NCI-H524 (cell line): ENCODE measurements at regions not wholly inside any gene's neighbourhood (a gene's known extent, or its start where the extent isn't known, plus 50 kb on each side); places are given as distances from the start of the nearest gene placed in this dataset.

Experiments used
- DNase-seq, 2 experiments: peaks; one replicate each; lab custom pipeline; 2025; lab: John Stamatoyannopoulos, UW

DNA sequence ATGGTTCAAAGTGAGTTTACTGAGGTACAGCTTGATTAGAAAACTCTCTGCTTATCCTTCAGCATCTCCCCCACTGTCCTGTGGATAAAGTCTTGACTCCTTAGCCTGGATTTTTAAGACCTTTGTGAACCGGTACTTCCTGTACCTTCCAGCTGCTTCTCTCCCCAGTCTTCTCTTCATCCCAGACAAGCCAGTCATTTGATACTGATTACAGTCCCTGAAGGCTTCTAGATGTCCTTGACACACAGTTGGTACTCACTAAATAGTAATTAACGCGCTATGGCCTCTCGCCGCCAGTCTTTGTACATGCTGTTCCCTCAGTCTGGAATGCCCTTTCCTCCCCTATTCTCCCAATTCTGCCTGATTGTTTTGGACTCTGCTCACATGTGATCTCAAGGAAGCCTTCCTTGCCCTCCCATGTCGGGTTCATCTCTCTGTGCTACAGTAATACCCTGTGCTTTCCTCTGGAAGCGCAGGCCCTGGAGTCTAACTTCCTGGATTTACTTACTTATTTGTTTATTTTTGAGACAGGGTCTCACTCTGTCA lies 50.6 kb upstream of the PTGR2 start:
- DNase-seq = peak in 1 of 2 experiments; percentile 31

GRCh38 chr14:73797543-73798265 lies 53.9 kb upstream of the PTGR2 start:
- no peak for DNase-seq

DNA sequence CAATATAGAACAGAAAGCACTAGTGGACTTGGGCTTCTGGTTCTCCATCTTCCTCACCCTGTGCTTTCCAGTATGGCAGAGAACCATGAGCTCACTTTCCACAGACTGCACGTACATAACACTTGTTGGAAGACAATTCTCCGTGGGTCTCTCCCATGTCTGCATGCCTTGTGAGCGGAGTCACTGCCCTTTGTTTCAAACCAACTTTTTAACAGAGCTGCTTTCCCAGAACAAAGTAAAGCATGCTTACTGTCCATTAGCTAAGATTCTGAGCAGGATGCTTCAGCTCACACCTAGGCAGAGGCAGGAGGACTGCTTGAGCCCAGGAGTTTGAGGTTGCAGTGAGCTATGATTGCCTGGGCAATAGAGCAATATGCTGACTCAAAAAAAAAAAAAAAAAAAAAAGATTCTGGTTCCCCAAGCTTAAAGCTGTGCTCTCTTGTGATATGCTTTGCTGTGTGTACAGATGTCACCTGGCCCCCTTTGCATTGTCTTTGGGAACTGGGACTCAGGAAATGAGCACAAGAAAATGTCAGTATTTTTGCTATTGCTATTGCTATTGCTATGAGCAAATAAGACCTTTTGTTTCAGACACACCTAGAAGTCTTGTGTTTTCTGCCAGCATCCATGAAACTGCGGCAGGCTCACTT lies 54.6 kb upstream of the PTGR2 start:
- no peak for DNase-seq

DNA sequence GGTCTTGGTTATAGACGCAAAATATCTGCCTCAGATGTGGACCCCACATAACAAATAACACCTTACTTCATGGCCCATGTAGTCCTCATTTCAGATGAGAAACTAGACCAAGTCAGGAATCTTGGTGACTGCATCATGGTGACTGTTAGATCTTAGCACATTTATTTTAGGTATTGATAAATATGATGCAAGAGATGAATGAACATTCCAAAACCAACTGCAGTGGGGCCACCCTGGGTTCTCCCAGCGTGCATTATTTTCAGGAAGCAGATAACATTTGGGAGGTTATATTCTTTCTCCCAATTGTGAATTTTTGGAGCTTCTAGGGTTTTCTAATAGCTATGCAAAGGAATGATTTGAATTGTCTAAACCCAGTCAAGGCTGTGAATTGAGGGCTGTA lies 55.2 kb upstream of the PTGR2 start:
- no peak for DNase-seq

GRCh38 chr14:73795974-73796373 lies 55.7 kb upstream of the PTGR2 start:
- DNase-seq = no peak

- no peak for DNase-seq
These were observed 56.2 kb upstream of the PTGR2 start for GRCh38 chr14:73795466-73795865.

DNA sequence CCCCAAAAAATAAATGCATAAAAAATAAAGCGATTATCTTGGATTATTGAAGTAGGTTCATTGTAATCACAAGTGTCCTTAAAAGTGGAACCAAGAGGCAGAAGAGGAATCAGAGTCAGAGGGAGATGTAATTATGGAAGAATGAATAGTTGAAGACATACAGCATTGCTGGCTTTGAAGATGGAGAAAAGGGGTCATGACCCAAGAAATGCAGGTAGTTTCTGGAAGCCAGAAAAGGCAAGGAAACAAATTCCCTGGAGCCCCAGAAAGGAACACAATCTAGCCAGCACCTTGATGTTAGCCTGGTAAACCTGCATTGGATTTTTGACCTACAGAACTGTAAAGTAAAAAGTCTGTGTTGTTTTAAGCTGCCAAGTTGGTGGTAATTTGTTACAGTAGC lies 57.5 kb upstream of the PTGR2 start:
- no peak for DNase-seq

GRCh38 chr14:73792481-73792880 lies 59.1 kb upstream of the PTGR2 start:
- no peak for DNase-seq

DNA sequence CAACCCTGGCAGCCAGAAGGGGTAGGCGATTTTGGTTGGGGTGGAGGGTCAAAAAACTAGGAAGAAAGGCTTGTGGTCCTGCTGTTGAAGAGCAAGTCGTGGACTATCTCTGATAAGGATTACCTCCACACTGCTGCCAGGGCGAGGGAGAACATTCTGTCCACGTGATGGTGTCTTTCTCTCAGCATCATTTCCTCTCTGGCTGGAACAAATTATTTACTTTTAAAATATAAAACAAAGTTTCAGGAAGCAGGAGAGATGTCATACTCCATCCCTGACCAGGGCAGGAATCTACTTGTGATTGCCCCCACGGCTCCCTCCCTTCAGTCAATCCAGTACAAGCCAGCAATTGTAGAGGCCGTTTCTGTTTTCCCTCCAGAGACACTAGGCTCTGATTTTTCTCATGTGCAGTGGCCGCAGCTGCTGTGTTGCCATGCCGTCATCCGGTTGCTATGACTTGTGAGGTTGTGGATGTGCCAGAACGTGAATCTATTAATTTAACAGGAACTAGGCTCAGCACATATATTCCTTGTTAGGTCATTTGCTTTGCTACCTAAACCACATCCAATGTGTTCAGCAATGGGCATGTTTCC lies 61.5 kb upstream of the PTGR2 start:
- no peak for DNase-seq

GRCh38 chr14:73788701-73789551 lies 62.7 kb upstream of the PTGR2 start:
- no peak for DNase-seq

DNA sequence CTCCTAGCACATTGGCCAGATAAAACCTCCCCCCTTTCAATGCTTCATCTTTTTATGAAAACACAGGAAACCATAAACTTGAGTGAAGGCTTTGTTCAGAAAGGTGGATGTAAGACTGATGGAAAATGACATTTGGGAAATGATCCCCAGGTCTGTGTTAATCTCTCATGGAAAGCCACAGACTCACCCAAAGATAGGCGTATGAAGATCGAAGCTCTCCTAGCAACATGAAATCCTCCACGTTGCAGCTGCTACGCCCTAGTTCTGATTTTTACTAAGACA lies 63.4 kb upstream of the PTGR2 start:
- no peak for DNase-seq

DNA sequence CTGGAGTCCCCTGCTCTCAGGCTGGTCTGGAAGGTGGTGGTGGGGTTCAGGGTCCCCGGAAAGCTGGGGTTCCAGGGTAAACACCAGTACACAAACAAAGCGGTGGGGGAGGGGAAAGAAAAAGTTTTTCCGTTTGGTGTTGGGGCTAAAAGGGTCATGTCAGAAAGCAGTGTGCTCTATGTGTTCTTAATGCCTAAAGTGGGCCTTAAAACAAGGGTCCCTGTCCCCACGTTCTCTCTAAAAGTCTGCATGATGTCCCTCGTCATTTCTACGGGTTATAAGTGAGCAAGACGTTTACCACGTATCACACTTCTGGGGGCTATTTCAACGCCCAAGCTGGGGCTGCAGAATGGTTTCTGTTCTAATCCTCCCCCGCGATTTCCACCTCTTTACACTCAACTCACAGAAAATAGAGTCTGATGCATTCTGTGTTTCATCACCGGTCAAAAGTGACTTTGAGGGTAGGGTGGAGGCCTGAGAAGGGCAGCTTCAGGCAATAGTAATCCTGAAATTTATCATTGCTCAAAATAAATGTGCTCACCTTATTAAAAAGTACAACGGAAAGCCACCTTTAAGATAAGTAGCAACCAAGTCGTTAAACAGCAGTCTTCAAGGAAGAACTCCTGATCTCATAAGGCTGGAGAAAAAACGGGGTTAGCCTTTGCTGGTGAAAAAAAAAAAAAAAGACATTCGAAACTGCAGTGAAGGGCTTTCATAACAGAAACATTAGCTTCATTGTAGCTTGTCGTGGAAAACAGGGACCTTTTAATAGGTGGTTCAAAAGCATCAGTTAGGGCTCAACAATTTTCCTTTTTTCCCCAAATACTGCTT lies 63.9 kb upstream of the PTGR2 start:
- peak in 1 of 2 experiments; percentile 34 for DNase-seq

GRCh38 chr14:73786636-73787485 lies 64.8 kb upstream of the PTGR2 start:
- DNase-seq = peak; percentile 19 to 45

GRCh38 chr14:73785834-73786635 lies 65.6 kb upstream of the PTGR2 start:
- peak; percentile 36 to 46 for DNase-seq

GRCh38 chr14:73785336-73785833 lies 66.2 kb upstream of the PTGR2 start:
- DNase-seq = peak; percentile 11 to 33

GRCh38 chr14:73784988-73785313 lies 66.7 kb upstream of the PTGR2 start:
- no peak for DNase-seq

DNA sequence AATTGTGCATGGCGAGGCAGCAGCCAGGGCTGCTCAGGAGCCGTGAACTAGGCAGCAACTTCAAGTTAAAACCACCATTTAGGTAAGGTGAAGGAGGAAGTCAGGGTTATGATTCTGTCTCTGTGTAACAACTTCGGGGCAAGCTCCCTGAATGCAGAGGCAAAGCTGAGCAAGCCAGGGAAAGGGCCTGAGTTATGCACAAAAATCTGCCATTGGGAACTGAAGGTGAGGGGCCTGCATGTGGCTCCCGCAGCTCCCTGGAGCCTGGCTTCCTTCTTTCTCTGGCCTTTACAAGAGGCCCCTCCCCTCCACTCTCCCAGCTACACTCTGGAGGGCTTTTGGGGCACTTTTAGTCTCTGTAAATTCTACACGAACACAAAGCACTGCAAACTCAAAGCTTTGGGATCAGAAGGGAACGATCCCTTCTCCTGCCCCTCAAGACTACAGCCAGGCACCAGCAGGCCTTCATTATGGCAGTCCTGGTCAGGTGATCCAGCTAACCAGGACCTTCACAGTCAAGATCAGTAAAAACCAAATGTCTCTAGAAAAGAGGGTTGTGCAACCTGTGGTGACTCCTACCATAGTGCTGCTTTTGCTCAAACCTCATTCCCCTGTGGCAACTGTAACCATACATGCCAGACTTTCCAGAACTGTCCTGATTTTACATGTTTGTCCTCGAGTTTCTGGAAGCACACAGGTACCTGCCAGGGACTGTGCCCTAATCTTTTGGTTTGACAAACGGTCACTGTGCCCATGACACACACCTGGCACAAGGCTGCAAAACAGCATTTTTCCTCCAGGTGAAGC lies 67.2 kb upstream of the PTGR2 start:
- no peak for DNase-seq

DNA sequence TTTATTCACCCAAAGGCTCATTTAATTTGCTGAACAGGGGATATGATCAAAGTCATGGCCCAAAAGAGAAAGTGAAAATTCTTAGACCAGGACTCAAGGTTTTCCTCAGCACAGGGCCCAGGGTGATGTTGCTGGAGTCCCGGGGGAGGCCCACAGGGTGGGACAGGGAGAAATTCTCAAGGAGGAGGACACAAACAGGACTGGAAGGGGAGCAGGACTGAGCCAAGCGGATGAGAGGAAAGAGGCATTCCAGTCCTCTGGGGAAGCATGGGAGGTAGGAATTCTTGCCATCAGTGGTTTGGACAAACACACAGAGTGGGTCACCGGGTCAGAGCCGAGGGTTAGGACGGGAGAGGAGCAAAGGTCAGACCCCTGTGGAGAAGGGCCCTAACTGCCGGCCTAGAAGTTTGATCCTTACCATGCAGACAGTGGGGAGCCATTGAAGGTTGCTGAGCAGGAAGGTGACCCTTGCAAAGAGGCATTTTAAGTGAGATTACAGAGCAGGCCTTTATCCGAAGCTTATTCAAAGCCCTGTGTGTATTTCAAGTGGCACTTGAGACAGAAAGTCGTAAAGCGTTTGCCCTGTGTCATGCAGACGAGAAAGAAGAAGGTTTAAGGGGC lies 68.4 kb upstream of the PTGR2 start:
- DNase-seq = peak; percentile 74 to 85
